ENCODE measurements at regions not wholly inside any gene's neighbourhood (a gene's known extent, or its start where the extent isn't known, plus 50 kb on each side); places are given as distances from the start of the nearest gene placed in this dataset.

DNA sequence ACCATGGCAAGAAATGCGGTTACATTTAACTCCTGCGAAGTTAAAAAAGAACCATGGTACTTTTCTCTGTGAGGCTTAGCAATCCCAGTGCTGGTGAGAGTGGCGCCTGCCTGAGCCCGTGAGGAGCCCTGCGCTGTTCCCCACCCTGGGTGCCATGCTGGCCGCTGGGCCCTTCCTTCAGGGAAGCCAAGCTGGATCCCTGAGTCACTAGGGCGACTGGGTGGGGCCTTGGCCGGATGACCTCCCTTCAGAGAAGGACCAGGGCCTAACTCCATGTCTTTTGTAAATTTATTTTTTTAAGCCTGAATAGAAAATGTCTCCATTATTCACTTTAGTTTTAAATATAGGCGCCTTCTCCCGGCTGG, 209.1 kb downstream of the ERMARD start:
- no peak overlapping the region for H3K27ac ChIP-seq (ENCODE audit: low read depth, low read length)
- no peaks in the 10 kb centered on the region for H3K79me2 ChIP-seq (ENCODE audit: control insufficient read depth, low read length)
- no peaks in the 10 kb centered on the region for H3K27me3 ChIP-seq (ENCODE audit: control insufficient read depth, low read length)
- no peaks in the 10 kb centered on the region for H4K20me1 ChIP-seq (ENCODE audit: control insufficient read depth, insufficient read depth, low read depth, low read length)
- H3F3A ChIP-seq (ENCODE audit: control insufficient read depth, insufficient read depth), result no peaks in the 10 kb centered on the region
- no peak overlapping the region for H3K4me3 ChIP-seq (ENCODE audit: low read length)
- TF ChIP-seq CTCF (IDR thresholded peaks at IDR 0.05; ENCODE audit: low read depth, low read length, poor library complexity, severe bottlenecking), result no peak
- TF ChIP-seq EZH2phosphoT487 (IDR thresholded peaks at IDR 0.05; ENCODE audit: borderline replicate concordance, low read length), result no peak
- H3K9me2 ChIP-seq (replicated peaks; ENCODE audit: control insufficient read depth, low read length), result no peaks in the 10 kb centered on the region
- no peaks in the 10 kb centered on the region for H3K9me3 ChIP-seq (ENCODE audit: control insufficient read depth, insufficient read depth, low read length)
- H3K36me3 ChIP-seq (ENCODE audit: control insufficient read depth, low read length), result no peaks in the 10 kb centered on the region
- no peak overlapping the region for H3K4me2 ChIP-seq (ENCODE audit: low read length)
- H3K4me1 ChIP-seq (ENCODE audit: control insufficient read depth, low read length), result peaks cover 13% of the 10 kb centered on the region

GRCh38 chr6:169960003-169960344, 208.6 kb downstream of the ERMARD start:
- Histone ChIP-seq H4K20me1 (ENCODE audit: control insufficient read depth, insufficient read depth, low read depth, low read length) (no peaks in the 10 kb centered on the region), H3K36me3 (ENCODE audit: control insufficient read depth, low read length) (no peaks in the 10 kb centered on the region), H3F3A (ENCODE audit: control insufficient read depth, insufficient read depth) (no peaks in the 10 kb centered on the region), H3K79me2 (ENCODE audit: control insufficient read depth, low read length) (no peaks in the 10 kb centered on the region), H3K4me1 (ENCODE audit: control insufficient read depth, low read length) (peaks cover 13% of the 10 kb centered on the region), H3K27me3 (ENCODE audit: control insufficient read depth, low read length) (no peaks in the 10 kb centered on the region), H3K27ac (ENCODE audit: low read depth, low read length) (no peak overlapping the region), H3K4me2 (ENCODE audit: low read length) (0 out of 2 replicates have a peak overlapping the region, but pooled peaks have one; percentile 41), H3K9me2 (replicated peaks; ENCODE audit: control insufficient read depth, low read length) (no peaks in the 10 kb centered on the region), H3K4me3 (ENCODE audit: low read length) (no peak overlapping the region), H3K9me3 (ENCODE audit: control insufficient read depth, insufficient read depth, low read length) (no peaks in the 10 kb centered on the region)
- no peak for TF ChIP-seq EZH2phosphoT487 (IDR thresholded peaks at IDR 0.05; ENCODE audit: borderline replicate concordance, low read length)

DNA sequence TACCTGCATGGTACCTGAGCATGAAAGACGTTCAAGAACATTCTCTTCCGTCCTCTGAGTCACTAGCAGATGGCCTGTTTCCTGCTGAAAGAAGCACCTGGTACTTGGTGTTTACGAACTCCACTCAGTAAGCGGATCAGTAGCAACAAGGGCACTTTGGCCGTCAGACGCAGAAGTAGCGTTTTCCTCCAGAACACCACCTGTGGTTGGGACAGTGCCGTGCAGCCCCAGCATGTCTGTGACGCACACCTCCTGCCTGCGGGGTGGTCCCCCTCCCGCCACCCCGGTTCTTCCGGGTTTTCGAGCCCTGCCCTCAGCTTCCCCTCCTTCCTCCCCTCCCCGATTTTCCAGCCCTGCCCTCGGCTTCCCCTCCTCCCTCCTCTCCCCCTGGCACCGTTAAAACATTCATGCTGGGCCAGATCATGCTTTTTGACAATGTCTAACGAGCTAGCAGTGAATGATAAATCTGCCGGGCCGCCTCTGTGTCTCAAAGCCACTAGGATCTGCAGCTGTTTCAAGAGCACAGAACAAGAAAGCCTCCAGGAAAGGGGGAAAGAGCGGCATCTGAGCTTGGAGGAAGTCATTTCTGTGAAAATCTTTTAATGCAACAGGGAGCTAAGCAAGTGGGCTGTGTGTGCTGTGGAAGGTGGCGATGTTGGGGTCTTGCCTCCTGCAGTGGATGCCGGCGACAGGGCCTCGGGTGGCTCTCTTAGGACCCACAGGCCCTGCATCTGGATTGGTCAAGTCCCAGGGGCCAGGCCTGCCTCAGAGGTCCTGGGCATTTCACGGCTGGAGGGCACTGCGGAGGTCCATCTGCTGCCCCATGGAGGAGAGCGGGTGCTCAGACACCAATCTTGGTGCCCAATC, 207.9 kb downstream of the ERMARD start:
- peak overlapping the region; percentile 41 for H3K4me2 ChIP-seq (ENCODE audit: low read length)
- no peaks in the 10 kb centered on the region for H3K27me3 ChIP-seq (ENCODE audit: control insufficient read depth, low read length)
- peaks cover 13% of the 10 kb centered on the region for H3K4me1 ChIP-seq (ENCODE audit: control insufficient read depth, low read length)
- peak overlapping the region; percentile 33; the same call in 1 of the 2 replicates for H3K4me3 ChIP-seq (ENCODE audit: low read length)
- H3K9me2 ChIP-seq (replicated peaks; ENCODE audit: control insufficient read depth, low read length), result no peaks in the 10 kb centered on the region
- TF ChIP-seq CTCF (IDR thresholded peaks at IDR 0.05; ENCODE audit: low read depth, low read length, poor library complexity, severe bottlenecking), result no peak
- TF ChIP-seq EZH2phosphoT487 (IDR thresholded peaks at IDR 0.05; ENCODE audit: borderline replicate concordance, low read length), result no peak
- 0 out of 2 replicates have a peak overlapping the region, but pooled peaks have one; percentile 18 for H3K27ac ChIP-seq (ENCODE audit: low read depth, low read length)
- H3K36me3 ChIP-seq (ENCODE audit: control insufficient read depth, low read length), result no peaks in the 10 kb centered on the region
- H3K9me3 ChIP-seq (ENCODE audit: control insufficient read depth, insufficient read depth, low read length), result no peaks in the 10 kb centered on the region
- H3K79me2 ChIP-seq (ENCODE audit: control insufficient read depth, low read length), result no peaks in the 10 kb centered on the region
- H4K20me1 ChIP-seq (ENCODE audit: control insufficient read depth, insufficient read depth, low read depth, low read length), result no peaks in the 10 kb centered on the region
- no peaks in the 10 kb centered on the region for H3F3A ChIP-seq (ENCODE audit: control insufficient read depth, insufficient read depth)

GRCh38 chr6:169958510-169958909, 207.1 kb downstream of the ERMARD start:
- H3K4me2 ChIP-seq (ENCODE audit: low read length), result no peak overlapping the region
- no peaks in the 10 kb centered on the region for H3K27me3 ChIP-seq (ENCODE audit: control insufficient read depth, low read length)
- no peaks in the 10 kb centered on the region for H3K79me2 ChIP-seq (ENCODE audit: control insufficient read depth, low read length)
- no peak overlapping the region for H3K27ac ChIP-seq (ENCODE audit: low read depth, low read length)
- H3K4me3 ChIP-seq (ENCODE audit: low read length), result no peak overlapping the region
- H3K36me3 ChIP-seq (ENCODE audit: control insufficient read depth, low read length), result no peaks in the 10 kb centered on the region
- no peaks in the 10 kb centered on the region for H3F3A ChIP-seq (ENCODE audit: control insufficient read depth, insufficient read depth)
- peaks cover 13% of the 10 kb centered on the region for H3K4me1 ChIP-seq (ENCODE audit: control insufficient read depth, low read length)
- no peaks in the 10 kb centered on the region for H4K20me1 ChIP-seq (ENCODE audit: control insufficient read depth, insufficient read depth, low read depth, low read length)
- H3K9me2 ChIP-seq (replicated peaks; ENCODE audit: control insufficient read depth, low read length), result no peaks in the 10 kb centered on the region
- no peaks in the 10 kb centered on the region for H3K9me3 ChIP-seq (ENCODE audit: control insufficient read depth, insufficient read depth, low read length)
- no peak for TF ChIP-seq CTCF (IDR thresholded peaks at IDR 0.05; ENCODE audit: low read depth, low read length, poor library complexity, severe bottlenecking)
- no peak for TF ChIP-seq EZH2phosphoT487 (IDR thresholded peaks at IDR 0.05; ENCODE audit: borderline replicate concordance, low read length)
